NCI-H2196 treated with DMSO at 0.1 percent for 48 hours (cell line): ENCODE measurements at regions not wholly inside any gene's neighbourhood (a gene's known extent, or its start where the extent isn't known, plus 50 kb on each side); places are given as distances from the start of the nearest gene placed in this dataset.
"Not testable (repeated sequence)": the region's sequence is repeated elsewhere in the genome, so short reads cannot be mapped to it uniquely, and the experiment has no call there.

ENCODE experiments used
- DNase-seq: peaks from one replicate; lab custom pipeline; 2025; ENCODE audit not compliant: unreplicated experiment; lab: John Stamatoyannopoulos, UW

DNA sequence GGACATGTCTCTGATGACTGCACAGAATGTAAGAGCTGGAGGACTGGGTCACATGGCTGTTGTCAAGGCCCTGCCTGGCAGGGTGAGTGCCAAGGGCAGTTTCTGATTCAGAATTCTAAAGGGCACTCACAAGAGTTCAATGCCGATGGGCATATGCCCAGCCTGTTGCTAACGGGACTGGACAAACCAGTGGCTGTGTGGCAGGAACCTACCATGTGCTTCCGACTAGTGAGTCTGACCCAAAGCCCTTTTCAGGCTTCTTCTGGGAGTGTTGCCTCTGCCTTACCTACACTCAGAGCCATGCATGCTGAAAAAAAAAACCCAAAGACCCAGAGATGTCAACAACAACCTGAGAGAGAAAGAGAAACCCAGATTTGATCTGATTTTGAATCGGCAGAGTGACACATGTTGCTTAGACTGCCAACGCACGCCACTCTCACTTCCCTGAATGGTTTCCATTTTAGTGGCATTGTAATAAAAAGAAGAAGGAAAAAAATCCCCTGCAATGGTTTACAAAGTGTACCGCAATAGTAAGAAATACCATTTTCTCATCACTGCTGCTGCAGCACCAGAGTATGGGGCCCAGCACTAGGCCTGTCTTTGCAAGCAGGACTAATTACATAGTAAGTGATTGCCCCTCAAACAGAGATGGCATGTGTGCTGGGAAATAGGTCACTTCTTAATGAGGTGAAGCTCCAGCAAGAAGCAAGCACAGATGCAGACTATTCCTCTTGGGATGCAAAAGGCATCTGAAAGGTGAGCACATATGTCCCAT lies 194.3 kb downstream of the PALM2AKAP2 start:
- DNase-seq = no peak

GRCh38 chr9:109974918-109975276 lies 194.9 kb downstream of the PALM2AKAP2 start:
- no peak for DNase-seq

GRCh38 chr9:109975574-109976295 lies 195.7 kb downstream of the PALM2AKAP2 start:
- DNase-seq = no peak

DNA sequence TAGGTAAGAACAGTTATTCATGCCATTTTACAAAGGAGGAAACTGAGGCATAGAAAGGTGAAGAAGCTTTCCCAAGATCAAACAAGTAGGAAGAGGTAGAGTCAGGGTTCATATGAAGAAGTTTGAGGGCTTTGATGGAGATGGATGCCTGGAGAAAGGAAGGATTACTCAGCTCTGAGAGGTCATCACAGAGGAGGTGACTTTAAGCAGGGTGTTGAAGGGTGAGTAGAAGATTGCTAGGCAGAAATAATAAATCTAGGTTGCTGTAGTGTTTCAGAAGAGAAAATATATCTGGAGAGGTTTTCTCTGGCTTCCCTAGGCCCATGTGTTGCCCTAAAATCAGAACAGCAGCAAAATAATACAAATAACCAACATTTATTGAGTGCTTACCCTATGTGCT lies 196.3 kb downstream of the PALM2AKAP2 start:
- no peak for DNase-seq

GRCh38 chr9:109977521-109977920 lies 197.5 kb downstream of the PALM2AKAP2 start:
- DNase-seq = no peak

- no peak for DNase-seq
Measured at GRCh38 chr9:109981091-109981490, 201.1 kb downstream of the PALM2AKAP2 start.

DNA sequence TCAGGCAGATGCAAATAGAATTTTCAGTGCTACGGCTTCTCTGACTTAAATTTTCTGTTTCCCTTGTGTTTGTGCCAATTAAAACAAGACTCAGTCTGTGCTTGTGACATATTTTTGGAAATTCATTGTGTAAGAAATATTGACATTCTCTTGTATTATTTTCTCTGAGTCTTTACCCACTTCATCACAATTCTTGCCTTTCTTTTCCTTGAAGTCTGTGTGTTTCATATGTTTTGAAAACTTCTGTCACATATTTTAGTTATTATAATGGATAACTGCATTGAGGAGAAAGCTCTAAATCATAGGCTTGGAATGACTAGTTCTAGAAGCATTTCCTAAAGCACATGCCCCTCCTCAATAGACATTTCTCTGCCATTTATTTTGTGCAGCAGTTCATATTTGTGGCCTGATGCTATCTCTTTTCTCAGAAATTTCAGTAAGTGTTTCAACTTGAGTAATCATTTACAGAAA lies 206.6 kb downstream of the PALM2AKAP2 start:
- DNase-seq = no peak

- DNase-seq = no peak
Measured at GRCh38 chr9:109989296-109989695, 209.3 kb downstream of the PALM2AKAP2 start.

- no peak for DNase-seq
Measured at GRCh38 chr9:109990541-109990940, 210.5 kb downstream of the PALM2AKAP2 start.

GRCh38 chr9:109992293-109992692 lies 212.3 kb downstream of the PALM2AKAP2 start:
- DNase-seq = no peak

- no peak for DNase-seq
Measured at GRCh38 chr9:109993250-109993978, 213.4 kb downstream of the PALM2AKAP2 start.

DNA sequence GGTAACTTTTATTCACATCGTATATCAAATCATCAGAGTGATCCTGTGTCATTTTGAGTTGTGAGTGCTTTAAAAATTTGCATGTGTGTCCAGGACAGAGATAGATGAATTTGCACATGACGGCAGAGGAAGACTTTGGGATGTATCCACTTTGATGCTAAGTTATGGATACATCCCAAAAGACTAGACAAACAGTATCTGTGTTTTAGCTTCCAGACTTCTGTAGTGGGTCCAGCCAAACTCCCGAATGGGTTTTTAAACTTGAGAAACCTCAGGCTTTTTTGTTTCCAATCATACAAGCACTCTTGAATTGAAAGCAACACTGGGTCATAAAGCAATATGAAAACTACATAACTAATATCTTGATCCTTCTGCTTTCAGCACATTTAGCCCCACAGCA lies 213.8 kb downstream of the C9orf152 start:
- no peak for DNase-seq

DNA sequence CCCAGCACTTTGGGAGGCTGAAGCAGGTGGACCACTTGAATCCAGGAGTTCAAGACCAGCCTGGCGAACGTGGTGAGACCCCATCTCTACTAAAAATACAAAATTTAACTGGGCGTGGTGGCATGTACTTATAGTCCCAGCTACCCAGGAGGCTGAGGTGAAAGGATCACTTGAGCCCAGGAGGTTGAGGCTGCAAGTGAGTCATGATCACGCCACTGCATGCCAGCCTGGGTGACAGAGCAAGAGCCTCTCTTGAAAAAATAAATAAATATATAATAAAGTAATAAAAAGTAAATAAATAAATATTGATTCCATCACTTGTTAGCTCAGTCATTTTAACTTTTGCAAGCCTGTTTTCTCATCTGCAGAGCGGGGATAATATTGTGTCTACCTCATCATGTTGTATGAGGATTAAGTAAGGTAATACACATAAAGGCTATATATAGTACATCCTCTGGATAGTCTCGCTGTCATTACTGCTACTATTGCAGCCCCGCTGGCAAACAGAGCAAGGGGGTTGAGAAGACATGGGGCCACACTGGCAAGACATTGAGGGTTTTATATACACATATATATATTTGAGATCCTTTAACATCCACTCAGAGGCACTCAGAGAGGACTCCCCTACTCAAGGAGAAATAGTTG lies 210.9 kb downstream of the C9orf152 start:
- DNase-seq = no peak

DNA sequence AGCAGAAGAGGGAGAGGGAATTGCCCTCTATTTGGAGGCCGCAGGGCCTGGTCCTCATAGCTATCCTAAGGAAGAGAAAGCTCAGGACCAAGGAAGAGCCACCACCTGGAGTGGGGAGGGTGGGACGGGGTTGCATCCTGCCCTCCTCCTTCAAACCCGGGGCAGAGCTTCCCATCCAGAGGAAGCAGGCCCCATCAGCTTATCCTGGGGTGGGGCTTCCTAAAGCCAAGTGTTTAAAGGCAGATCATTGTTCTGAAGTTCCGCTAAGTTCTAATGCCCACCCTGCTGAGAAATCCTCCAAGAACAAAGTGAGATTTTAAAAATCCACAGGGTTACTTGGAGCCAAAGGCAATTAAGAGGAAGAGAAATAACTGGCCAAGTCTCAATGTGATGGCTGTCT lies 210.3 kb downstream of the C9orf152 start:
- DNase-seq = no peak

GRCh38 chr9:110005521-110005920 lies 202.4 kb downstream of the C9orf152 start:
- not testable (repeated sequence) for DNase-seq

DNA sequence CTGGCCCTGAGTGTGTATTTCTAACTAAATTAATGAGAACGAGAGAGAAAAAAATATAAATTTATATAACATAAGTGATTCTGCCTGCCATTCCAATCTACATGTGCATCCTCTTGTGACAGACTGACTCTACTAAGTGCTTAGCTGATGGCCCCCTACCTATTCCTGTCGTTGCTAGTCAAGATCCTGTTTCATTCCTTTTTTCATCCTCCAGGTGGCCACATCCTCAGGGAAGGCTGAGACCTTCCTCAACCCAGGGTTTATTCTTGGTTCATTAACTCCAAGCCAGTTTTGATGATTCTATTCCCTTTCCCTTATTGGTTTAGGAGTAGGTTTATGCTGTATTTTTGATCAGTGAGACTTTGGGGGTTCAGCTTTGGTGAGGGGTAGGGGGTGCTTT lies 201.3 kb downstream of the C9orf152 start:
- DNase-seq = no peak

- DNase-seq = no peak
Measured at GRCh38 chr9:110007477-110008270, 200.3 kb downstream of the C9orf152 start.

GRCh38 chr9:110008663-110009062 lies 199.3 kb downstream of the C9orf152 start:
- DNase-seq = no peak

DNA sequence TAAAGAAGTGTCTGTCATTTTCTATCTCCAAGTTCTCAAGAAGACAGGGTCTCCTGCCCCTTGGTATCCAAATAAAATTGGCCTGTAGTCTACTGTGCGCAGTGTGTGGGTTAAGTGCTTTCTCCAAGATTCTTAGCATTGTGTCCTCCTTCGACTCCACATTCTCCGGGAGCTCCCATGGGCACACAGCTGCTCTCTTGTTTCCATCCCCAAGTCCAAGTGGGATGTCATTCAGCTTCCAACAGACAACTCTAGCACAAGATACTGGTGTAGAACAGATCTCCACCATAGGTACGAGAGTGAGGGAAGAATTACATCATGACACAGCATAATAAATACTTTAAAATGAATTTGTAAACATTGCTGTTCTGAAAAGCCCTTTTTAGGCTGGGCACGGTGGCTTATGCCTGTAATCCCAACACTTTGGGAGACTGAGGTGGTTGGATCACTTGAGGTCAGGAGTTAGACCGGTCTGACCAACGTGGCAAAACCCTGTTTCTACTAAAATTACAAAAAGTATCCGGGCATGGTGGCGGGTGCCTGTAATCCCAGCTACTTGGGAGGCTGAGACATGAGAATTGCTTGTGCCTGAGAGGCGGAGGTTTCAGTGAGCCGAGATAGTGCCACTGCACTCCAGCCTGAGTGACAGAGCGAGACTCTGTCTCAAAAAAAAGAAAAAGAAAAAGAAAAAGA lies 196.2 kb downstream of the C9orf152 start:
- no peak for DNase-seq

DNA sequence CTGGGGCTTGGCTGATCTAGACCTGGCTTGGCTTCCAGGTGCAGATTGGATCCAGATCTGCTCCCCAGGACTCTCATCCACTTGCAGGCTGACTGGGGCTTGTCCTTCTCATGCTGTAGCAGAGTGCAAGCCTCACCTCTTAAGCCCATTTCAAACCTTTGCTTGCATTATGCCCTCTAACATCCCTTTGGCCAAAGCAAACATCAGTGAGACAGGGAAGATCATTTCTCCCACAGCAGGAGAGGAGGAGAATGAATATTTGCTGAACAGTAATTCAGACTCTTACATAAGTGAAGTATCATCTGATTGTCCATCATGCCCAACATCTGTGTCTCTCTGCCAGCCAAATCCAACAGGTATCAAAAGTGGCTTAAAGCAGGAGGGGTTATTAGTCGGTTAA lies 194.9 kb downstream of the C9orf152 start:
- DNase-seq = no peak
